ENCODE measurements at regions not wholly inside any gene's neighbourhood (a gene's known extent, or its start where the extent isn't known, plus 50 kb on each side); places are given as distances from the start of the nearest gene placed in this dataset.

DNA sequence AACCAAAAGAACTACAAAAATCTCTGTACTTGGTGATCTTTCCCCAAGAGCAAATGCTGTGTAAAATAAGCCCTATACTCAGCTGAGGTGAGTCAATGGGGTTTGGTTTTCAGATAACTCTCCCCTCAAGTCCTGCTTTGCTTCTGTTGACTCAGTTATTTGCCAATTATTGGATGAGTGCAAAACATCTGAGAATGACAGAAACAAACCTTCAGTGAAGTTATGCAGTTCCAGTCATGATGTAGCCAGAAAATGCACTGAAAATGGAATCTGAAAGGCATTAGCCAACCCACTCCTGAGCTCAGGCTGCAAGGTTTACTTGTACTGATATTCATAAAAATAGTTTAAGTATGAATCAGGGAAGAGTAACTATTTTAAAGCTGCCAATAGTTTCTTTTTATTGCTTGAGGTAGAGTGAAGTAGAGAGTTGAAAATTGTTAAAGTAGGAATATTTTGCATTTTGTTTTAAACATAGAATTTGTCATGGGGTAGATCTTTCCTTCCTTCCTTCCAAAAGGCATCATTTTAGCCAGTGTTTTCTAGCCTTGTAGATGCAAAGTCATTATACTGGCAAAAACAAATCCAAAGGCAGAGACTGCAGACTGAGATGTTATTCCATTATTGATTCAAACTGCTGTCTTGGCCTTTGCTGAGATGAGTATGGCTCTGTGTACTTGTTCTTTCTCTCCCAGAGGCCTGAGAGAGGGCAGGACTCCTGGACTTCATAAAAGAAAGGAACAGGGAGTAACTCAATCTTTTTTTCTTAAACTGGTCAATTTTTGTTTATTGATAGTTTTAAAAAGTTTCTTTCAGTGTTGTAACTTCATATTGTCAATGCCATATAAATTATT is 215.3 kb downstream of the RND3 start:
- Histone ChIP-seq H2AFZ (no peak overlapping the region), H3K36me3 (ENCODE audit: low read depth) (no peaks in the 10 kb centered on the region), H3F3A (ENCODE audit: insufficient read depth, low read depth) (no peaks in the 10 kb centered on the region), H3K79me2 (ENCODE audit: low read depth) (no peaks in the 10 kb centered on the region), H3K27me3 (ENCODE audit: insufficient read depth, low read depth) (no peaks in the 10 kb centered on the region), H3K4me1 (replicated peaks; ENCODE audit: insufficient read depth) (no peaks in the 10 kb centered on the region), H3K9me3 (ENCODE audit: insufficient read depth, low read depth) (no peaks in the 10 kb centered on the region; the same call in 1 of the 2 replicates), H3K27ac (no peak overlapping the region), H4K20me1 (ENCODE audit: insufficient read depth) (no peaks in the 10 kb centered on the region), H3K4me3 (no peak overlapping the region), H3K9me2 (ENCODE audit: insufficient read depth) (no peaks in the 10 kb centered on the region), H3K4me2 (no peak overlapping the region)
- POLR2A ChIA-PET (ENCODE audit: unreplicated experiment): interaction anchor here (0.7 kb wide), 1 partner anchor 177 kb away, joined by 6 read pairs; no protein-coding TSS in a partner anchor
- peak in 1 of 2 experiments; percentile 42 for DNase-seq
- no peak for TF ChIP-seq EZH2 (IDR thresholded peaks at IDR 0.05; ENCODE audit: low read depth)
- TF ChIP-seq, protein P1, sequence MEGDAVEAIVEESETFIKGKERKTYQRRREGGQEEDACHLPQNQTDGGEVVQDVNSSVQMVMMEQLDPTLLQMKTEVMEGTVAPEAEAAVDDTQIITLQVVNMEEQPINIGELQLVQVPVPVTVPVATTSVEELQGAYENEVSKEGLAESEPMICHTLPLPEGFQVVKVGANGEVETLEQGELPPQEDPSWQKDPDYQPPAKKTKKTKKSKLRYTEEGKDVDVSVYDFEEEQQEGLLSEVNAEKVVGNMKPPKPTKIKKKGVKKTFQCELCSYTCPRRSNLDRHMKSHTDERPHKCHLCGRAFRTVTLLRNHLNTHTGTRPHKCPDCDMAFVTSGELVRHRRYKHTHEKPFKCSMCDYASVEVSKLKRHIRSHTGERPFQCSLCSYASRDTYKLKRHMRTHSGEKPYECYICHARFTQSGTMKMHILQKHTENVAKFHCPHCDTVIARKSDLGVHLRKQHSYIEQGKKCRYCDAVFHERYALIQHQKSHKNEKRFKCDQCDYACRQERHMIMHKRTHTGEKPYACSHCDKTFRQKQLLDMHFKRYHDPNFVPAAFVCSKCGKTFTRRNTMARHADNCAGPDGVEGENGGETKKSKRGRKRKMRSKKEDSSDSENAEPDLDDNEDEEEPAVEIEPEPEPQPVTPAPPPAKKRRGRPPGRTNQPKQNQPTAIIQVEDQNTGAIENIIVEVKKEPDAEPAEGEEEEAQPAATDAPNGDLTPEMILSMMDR (conservative IDR thresholded peaks at IDR 0.05): no peak
- intact Hi-C loops (cut with micrococcal nuclease; ENCODE audit: unreplicated experiment): no loop called here
- no TSS peak for BruUV-seq (replicated peaks)
- CTCF ChIA-PET: no interaction called here

DNA sequence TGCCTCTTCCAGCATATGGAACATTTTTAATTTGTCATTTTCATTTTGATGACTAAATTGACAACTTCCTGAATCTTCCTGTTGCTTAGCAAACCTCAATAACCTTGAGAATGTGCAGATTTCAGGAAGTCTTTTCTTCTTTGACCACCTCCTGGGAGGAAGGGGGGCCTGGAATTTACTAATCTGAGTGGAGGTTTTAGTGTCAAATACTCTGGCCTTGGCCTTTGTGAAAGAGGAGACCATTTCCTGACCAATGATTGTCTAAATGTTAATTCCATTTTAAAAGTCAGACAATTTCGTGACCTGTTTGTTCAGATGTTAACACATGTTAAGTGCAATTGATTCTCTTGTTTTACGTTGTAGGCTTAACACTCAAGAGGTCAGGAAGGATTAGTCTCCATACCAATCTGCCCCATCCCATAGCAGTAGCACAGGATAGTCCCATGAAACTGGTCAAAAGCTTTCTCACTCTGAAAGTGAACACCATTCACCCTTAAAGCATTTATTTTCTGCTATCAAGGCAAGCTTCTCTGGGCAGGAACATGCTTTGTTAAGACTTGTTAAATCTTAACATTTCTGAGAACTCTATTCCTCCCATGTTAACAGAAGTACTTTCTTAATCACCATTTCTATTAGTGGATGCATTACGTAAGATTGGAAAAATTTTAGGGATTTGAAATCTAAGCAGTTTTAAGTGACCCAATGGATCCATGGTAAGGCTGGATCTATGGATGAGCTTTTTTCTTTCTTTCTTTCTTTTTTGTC is 219.6 kb downstream of the RND3 start:
- intact Hi-C loops (cut with micrococcal nuclease; ENCODE audit: unreplicated experiment): no loop called here
- Histone ChIP-seq H3K36me3 (ENCODE audit: low read depth) (no peaks in the 10 kb centered on the region), H3K4me1 (replicated peaks; ENCODE audit: insufficient read depth) (no peaks in the 10 kb centered on the region), H3K4me3 (no peak overlapping the region), H3K4me2 (no peak overlapping the region), H4K20me1 (ENCODE audit: insufficient read depth) (no peaks in the 10 kb centered on the region), H3K79me2 (ENCODE audit: low read depth) (no peaks in the 10 kb centered on the region), H3K9me3 (ENCODE audit: insufficient read depth, low read depth) (no peaks in the 10 kb centered on the region), H3K27me3 (ENCODE audit: insufficient read depth, low read depth) (no peaks in the 10 kb centered on the region), H3K9me2 (ENCODE audit: insufficient read depth) (no peaks in the 10 kb centered on the region), H3K27ac (no peak overlapping the region), H3F3A (ENCODE audit: insufficient read depth, low read depth) (no peaks in the 10 kb centered on the region), H2AFZ (no peak overlapping the region)
- POLR2A ChIA-PET (ENCODE audit: unreplicated experiment): no interaction called here
- CTCF ChIA-PET: no interaction called here
- DNase-seq: no peak
- BruUV-seq (replicated peaks): no TSS peak
- no peak for TF ChIP-seq EZH2 (IDR thresholded peaks at IDR 0.05; ENCODE audit: low read depth)
- TF ChIP-seq, protein P1 (conservative IDR thresholded peaks at IDR 0.05): no peak

- CTCF ChIA-PET: no interaction called here
- intact Hi-C loops (cut with micrococcal nuclease; ENCODE audit: unreplicated experiment): no loop called here
- no peaks in the 10 kb centered on the region for H3K27me3 ChIP-seq (ENCODE audit: insufficient read depth, low read depth)
- no peaks in the 10 kb centered on the region for H3K36me3 ChIP-seq (ENCODE audit: low read depth)
- H3K9me2 ChIP-seq (ENCODE audit: insufficient read depth): no peaks in the 10 kb centered on the region
- H3K79me2 ChIP-seq (ENCODE audit: low read depth): no peaks in the 10 kb centered on the region
- DNase-seq: no peak
- no peaks in the 10 kb centered on the region for H4K20me1 ChIP-seq (ENCODE audit: insufficient read depth)
- H3K4me2 ChIP-seq: no peak overlapping the region
- no peaks in the 10 kb centered on the region for H3F3A ChIP-seq (ENCODE audit: insufficient read depth, low read depth)
- H3K4me1 ChIP-seq (replicated peaks; ENCODE audit: insufficient read depth): no peaks in the 10 kb centered on the region
- BruUV-seq (replicated peaks): no TSS peak
- no peak overlapping the region for H2AFZ ChIP-seq
- H3K4me3 ChIP-seq: no peak overlapping the region
- POLR2A ChIA-PET (ENCODE audit: unreplicated experiment): no interaction called here
- H3K9me3 ChIP-seq (ENCODE audit: insufficient read depth, low read depth): no peaks in the 10 kb centered on the region
- no peak for TF ChIP-seq EZH2 (IDR thresholded peaks at IDR 0.05; ENCODE audit: low read depth)
- TF ChIP-seq, protein P1 (conservative IDR thresholded peaks at IDR 0.05): no peak
- H3K27ac ChIP-seq: no peak overlapping the region
Observed at GRCh38 chr2:150266931-150267330, 220.5 kb downstream of the RND3 start.

All from PC-9 (cell line).